Esophagus squamous epithelium (tissue), 4 donors: ENCODE measurements at regions not wholly inside any gene's neighbourhood (a gene's known extent, or its start where the extent isn't known, plus 50 kb on each side); places are given as distances from the start of the nearest gene placed in this dataset.

Source experiments
- CTCF ChIP-seq, 6 experiments: fragments of 450-650 bp in 4 of 6; fragments of 200-600 bp in 2 of 6; sonication (generic) in 2 of 6; IDR thresholded peaks; one replicate each; pipeline ENCODE4 v1.5.1; 2016 to 2019; ENCODE audit warnings: antibody characterized with exemption in 6 of 6, mild to moderate bottlenecking in 4 of 6, moderate library complexity in 4 of 6
- POLR2A ChIP-seq, 4 donors: fragments of 450-650 bp; IDR thresholded peaks; one replicate each; pipeline ENCODE4 v1.6.1; 2017; ENCODE audit warnings: antibody characterized with exemption in 4 of 4, mild to moderate bottlenecking in 4 of 4, moderate library complexity in 3 of 4

- TF ChIP-seq CTCF (IDR thresholded peaks at IDR 0.05) (no peak), POLR2A (IDR thresholded peaks at IDR 0.05) (no peak)
Measured at GRCh38 chr17:49904893-49905292, 57.0 kb upstream of the TAC4 start.
